Astrocyte (in vitro differentiated cells and primary cell): ENCODE measurements at regions not wholly inside any gene's neighbourhood (a gene's known extent, or its start where the extent isn't known, plus 50 kb on each side); places are given as distances from the start of the nearest gene placed in this dataset.

Source experiments
- DNase-seq: peaks from one replicate; pipeline ENCODE4 v3.0.0-alpha.2; 2010; ENCODE audit warnings: low read depth
- FAIRE-seq: peaks from 2 replicates; lab custom pipeline; 2011; peaks lifted over from hg19 to GRCh38; lab: Jason Lieb, UNC
- H2AFZ ChIP-seq: 2 replicates; pipeline ENCODE4 v1.6.0; 2012; ENCODE audit warnings: low read depth, low read length, inconsistent platforms
- H3K27ac ChIP-seq: 2 replicates; pipeline ENCODE4 v1.5.1; 2011; ENCODE audit warnings: low read depth, low read length, inconsistent platforms
- H3K27me3 ChIP-seq: 2 replicates; pipeline ENCODE4 v1.6.0; 2011; ENCODE audit warnings: low read length, inconsistent platforms; ENCODE audit not compliant: insufficient read depth
- H3K36me3 ChIP-seq: 2 replicates; pipeline ENCODE4 v1.5.1; 2011; ENCODE audit warnings: low read length, inconsistent platforms; ENCODE audit not compliant: insufficient read depth
- H3K4me1 ChIP-seq: 2 replicates; pipeline ENCODE4 v1.5.1; 2011; ENCODE audit warnings: low read length, inconsistent platforms; ENCODE audit not compliant: insufficient read depth
- H3K4me2 ChIP-seq: 2 replicates; pipeline ENCODE4 v1.6.0; 2012; ENCODE audit warnings: low read length, inconsistent platforms
- H3K4me3 ChIP-seq: 2 replicates; pipeline ENCODE4 v1.5.1; 2011; ENCODE audit warnings: low read depth, mild to moderate bottlenecking, low read length, inconsistent platforms; ENCODE audit not compliant: insufficient read depth
- H3K79me2 ChIP-seq: 2 replicates; pipeline ENCODE4 v1.6.0; 2012; ENCODE audit warnings: mild to moderate bottlenecking, low read length, inconsistent platforms; ENCODE audit not compliant: insufficient read depth
- H3K9ac ChIP-seq: 2 replicates; pipeline ENCODE4 v1.6.0; 2012; ENCODE audit warnings: mild to moderate bottlenecking, low read length, inconsistent platforms
- H3K9me3 ChIP-seq: 2 replicates; pipeline ENCODE4 v1.5.1; 2012; ENCODE audit warnings: low read depth, mild to moderate bottlenecking, low read length, inconsistent platforms; ENCODE audit not compliant: insufficient read depth
- H4K20me1 ChIP-seq: 2 replicates; pipeline ENCODE4 v1.6.0; 2012; ENCODE audit warnings: low read length, inconsistent platforms; ENCODE audit not compliant: insufficient read depth
- H3K27ac Mint-ChIP-seq: one replicate; pipeline ENCODE4 v1.8.0; 2021; ENCODE audit warnings: mild to moderate bottlenecking, mixed read lengths; ENCODE audit not compliant: unreplicated experiment
- H3K27me3 Mint-ChIP-seq: one replicate; pipeline ENCODE4 v1.8.0; 2021; ENCODE audit warnings: low read depth, mixed read lengths; ENCODE audit not compliant: unreplicated experiment
- H3K36me3 Mint-ChIP-seq: one replicate; pipeline ENCODE4 v1.8.0; 2021; ENCODE audit warnings: low read depth, mixed read lengths; ENCODE audit not compliant: unreplicated experiment
- H3K4me1 Mint-ChIP-seq: one replicate; pipeline ENCODE4 v1.8.0; 2021; ENCODE audit warnings: low read depth, mixed read lengths; ENCODE audit not compliant: unreplicated experiment
- H3K4me3 Mint-ChIP-seq: one replicate; pipeline ENCODE4 v1.8.0; 2021; ENCODE audit warnings: mild to moderate bottlenecking, moderate library complexity, mixed read lengths; ENCODE audit not compliant: unreplicated experiment
- H3K9me3 Mint-ChIP-seq: one replicate; pipeline ENCODE4 v1.8.0; 2021; ENCODE audit warnings: mild to moderate bottlenecking, mixed read lengths; ENCODE audit not compliant: unreplicated experiment
- CTCF ChIP-seq: IDR thresholded peaks from 2 replicates; pipeline ENCODE4 v1.5.1; 2011; ENCODE audit warnings: low read depth, mild to moderate bottlenecking, inconsistent platforms, low read length, moderate library complexity; ENCODE audit not compliant: insufficient read depth
- EZH2 ChIP-seq: IDR thresholded peaks from 2 replicates; pipeline ENCODE4 v1.6.1; 2012; ENCODE audit warnings: mild to moderate bottlenecking, low read length, inconsistent platforms; ENCODE audit not compliant: insufficient read depth

- H3K4me3 Mint-ChIP-seq, result no peak overlapping the region
- no peaks in the 10 kb centered on the region for H3K79me2 ChIP-seq
- DNase-seq (no peak), FAIRE-seq (no peak)
- peak overlapping the region; percentile 64 for H3K27ac ChIP-seq
- H3K27me3 Mint-ChIP-seq, result no peaks in the 10 kb centered on the region
- peaks cover 15% of the 10 kb centered on the region for H3K9me3 Mint-ChIP-seq
- no peaks in the 10 kb centered on the region for H3K9me3 ChIP-seq
- H3K4me2 ChIP-seq, result no peak overlapping the region
- H3K36me3 Mint-ChIP-seq, result no peaks in the 10 kb centered on the region
- no peak overlapping the region for H3K27ac Mint-ChIP-seq
- no peak for TF ChIP-seq EZH2
- TF ChIP-seq CTCF, result no peak
- H3K4me1 Mint-ChIP-seq, result peaks cover 32% of the 10 kb centered on the region
- H3K36me3 ChIP-seq, result no peaks in the 10 kb centered on the region
- no peak overlapping the region for H3K9ac ChIP-seq
- H4K20me1 ChIP-seq, result no peaks in the 10 kb centered on the region
- H3K4me1 ChIP-seq, result peaks cover 15% of the 10 kb centered on the region
- H3K27me3 ChIP-seq, result no peaks in the 10 kb centered on the region
- H2AFZ ChIP-seq, result no peak overlapping the region
- no peak overlapping the region for H3K4me3 ChIP-seq
Measured at GRCh38 chr1:67896826-67897225, 63.6 kb upstream of the GNG12 start.

GRCh38 chr1:67894981-67895735 is 61.9 kb upstream of the GNG12 start:
- no peaks in the 10 kb centered on the region for H3K36me3 Mint-ChIP-seq
- TF ChIP-seq CTCF (no peak), EZH2 (no peak)
- no peaks in the 10 kb centered on the region for H3K27me3 Mint-ChIP-seq
- peaks cover 48% of the 10 kb centered on the region for H3K4me1 Mint-ChIP-seq
- Histone ChIP-seq H3K4me1 (peaks cover 31% of the 10 kb centered on the region), H3K4me3 (no peak overlapping the region), H3K79me2 (no peaks in the 10 kb centered on the region), H3K9me3 (no peaks in the 10 kb centered on the region), H3K27me3 (no peaks in the 10 kb centered on the region), H4K20me1 (no peaks in the 10 kb centered on the region), H2AFZ (no peak overlapping the region), H3K27ac (no peak overlapping the region), H3K4me2 (no peak overlapping the region), H3K9ac (no peak overlapping the region), H3K36me3 (no peaks in the 10 kb centered on the region)
- DNase-seq, result no peak
- H3K4me3 Mint-ChIP-seq, result no peak overlapping the region
- no peak overlapping the region for H3K27ac Mint-ChIP-seq
- FAIRE-seq, result no peak
- H3K9me3 Mint-ChIP-seq, result peaks cover 17% of the 10 kb centered on the region

- Mint-ChIP-seq H3K4me1 (peaks cover 61% of the 10 kb centered on the region), H3K9me3 (peaks cover 13% of the 10 kb centered on the region), H3K27me3 (no peaks in the 10 kb centered on the region), H3K27ac (no peak overlapping the region), H3K36me3 (no peaks in the 10 kb centered on the region), H3K4me3 (no peak overlapping the region)
- Histone ChIP-seq H2AFZ (no peak overlapping the region), H4K20me1 (no peaks in the 10 kb centered on the region), H3K9me3 (no peaks in the 10 kb centered on the region), H3K4me3 (no peak overlapping the region), H3K36me3 (no peaks in the 10 kb centered on the region), H3K27ac (no peak overlapping the region), H3K4me2 (no peak overlapping the region), H3K9ac (no peak overlapping the region), H3K27me3 (no peaks in the 10 kb centered on the region), H3K4me1 (peaks cover 49% of the 10 kb centered on the region), H3K79me2 (no peaks in the 10 kb centered on the region)
- FAIRE-seq (no peak), DNase-seq (no peak)
- TF ChIP-seq EZH2 (no peak), CTCF (no peak)
Measured at GRCh38 chr1:67893126-67893495, 59.8 kb upstream of the GNG12 start.
